HG02885 (cell line): ENCODE measurements at regions not wholly inside any gene's neighbourhood (a gene's known extent, or its start where the extent isn't known, plus 50 kb on each side); places are given as distances from the start of the nearest gene placed in this dataset.

Source experiments
- ATAC-seq: cut with Tn5 transposase; IDR thresholded peaks from one replicate; pipeline ENCODE4 v1.9.1; 2021; ENCODE audit warnings: mild to moderate bottlenecking; ENCODE audit not compliant: unreplicated experiment, poor library complexity

DNA sequence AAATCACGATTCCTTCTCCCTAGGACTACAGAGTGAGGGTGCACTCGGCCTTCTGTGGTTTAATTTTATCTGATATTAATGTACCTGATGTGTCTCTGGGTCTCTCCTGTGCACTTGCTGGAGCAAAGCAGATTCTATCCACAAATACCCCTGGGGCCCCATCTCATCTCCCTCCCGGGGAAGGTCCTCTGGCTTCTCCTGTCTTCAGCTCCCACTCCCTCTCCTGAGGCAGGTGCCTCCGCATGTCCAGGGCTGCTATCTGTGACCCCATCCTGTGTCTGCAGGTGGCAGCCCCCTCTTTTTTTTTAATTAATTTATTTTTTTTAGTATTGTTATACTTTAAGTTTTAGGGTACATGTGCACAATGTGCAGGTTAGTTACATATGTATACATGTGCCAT, 558.7 kb downstream of the BRD1 start:
- no peak for ATAC-seq

GRCh38 chr22:49267996-49268395, 559.7 kb downstream of the BRD1 start:
- ATAC-seq, result no peak

DNA sequence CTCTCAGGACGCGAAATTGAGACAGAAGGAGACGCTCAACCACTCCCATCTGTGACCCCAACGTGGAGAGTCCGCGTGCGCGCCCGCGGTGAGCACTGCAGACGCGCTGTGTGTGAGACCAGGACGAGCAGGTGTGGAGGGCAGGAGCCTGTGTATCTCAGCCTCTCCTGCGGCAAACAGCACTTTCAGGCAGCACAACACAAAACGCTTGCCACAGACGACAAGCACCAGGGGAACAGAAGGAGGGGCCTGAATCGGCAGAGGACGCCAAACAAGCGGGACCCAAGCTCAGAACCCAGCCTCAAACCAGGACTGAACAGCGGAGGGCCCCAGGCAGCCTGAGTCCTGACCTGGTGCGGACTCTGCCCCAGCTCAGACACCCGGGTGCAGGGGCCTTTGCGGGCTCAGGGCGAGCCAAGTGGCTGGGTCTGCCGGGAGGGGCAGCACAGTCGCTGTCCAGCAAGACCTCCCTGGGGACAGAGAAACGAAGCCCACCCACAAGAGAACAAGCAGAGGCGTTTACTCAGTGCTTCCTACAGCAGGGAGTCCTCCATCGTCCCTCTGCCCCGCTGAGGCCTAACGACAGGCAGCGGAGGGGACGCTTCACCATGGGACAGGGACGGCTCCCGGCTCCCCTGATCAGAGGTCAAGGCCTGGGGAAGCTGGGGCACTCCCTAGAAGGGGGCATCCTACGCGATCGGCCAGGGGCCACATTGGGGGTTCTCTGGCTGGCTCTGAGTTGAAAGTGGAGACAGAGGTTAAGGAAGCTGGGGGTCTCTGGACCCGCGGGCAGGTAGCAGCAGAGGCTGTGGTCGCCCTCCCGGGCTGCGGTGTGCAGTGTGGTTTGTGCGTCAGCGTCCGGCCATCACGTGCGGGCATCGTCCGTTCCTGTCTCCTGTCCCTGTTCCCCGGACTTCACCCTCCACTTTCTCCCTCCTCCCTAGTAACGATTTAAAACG, 560.8 kb downstream of the BRD1 start:
- no peak for ATAC-seq

DNA sequence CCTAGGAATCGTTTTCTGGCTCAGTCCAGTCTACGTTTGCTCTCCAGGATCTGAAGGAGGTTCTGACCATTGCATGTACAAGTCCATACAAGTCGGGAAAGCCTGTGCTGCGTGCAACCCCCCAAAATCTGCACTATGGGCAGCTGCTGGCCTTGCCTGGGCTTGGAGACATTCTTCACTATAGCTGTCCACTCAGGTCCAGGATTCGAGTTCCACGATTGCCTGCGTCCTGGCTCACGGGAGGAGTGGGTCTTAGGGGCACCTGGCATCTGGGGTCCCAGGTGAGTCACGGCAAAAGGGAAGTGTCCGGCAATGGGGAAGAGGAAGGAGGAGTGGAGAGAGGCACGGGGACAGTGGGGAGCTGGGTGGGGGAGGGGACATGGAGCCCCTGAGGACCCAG, 563.0 kb downstream of the BRD1 start:
- ATAC-seq, result no peak

GRCh38 chr22:49263101-49263500, 564.6 kb downstream of the BRD1 start:
- ATAC-seq, result no peak

DNA sequence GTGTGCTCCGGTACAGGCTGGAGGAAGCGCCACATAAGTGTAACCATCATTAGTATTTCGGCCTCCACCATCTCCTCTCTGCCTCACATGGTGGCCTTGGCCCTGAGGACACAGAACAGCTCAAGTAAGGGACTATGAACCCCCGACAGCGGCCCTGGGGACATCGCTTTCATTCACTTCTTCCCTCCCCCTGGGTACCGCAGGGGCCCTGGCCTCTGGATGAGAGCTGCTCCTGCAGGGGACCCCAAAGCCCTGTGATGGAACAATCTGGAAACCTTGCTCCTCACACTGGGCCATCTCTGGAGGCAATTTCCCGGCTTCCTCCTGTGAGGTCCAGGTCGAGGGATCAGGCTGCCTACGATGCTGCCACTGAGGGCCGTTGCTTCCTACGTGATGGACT, 565.5 kb downstream of the BRD1 start:
- no peak for ATAC-seq

DNA sequence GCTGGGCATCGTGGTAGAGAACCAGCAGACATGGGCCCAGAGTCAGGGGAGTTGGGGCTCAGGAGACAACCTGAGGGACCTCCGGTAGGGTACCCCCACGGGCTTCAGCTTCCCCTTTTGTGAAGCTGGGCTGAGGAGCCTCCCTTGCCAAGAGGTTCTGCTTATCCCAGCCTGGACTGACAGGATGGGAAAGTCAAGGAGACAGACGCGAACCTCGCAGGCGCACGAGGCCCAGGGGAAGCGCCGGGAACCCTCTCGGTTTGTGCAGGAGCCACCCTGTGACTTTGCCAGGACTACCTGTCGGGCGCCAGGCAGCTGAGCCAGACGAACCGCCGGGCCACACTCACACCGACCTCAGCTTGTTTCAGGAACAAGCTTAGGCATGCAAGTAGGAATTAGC, 566.1 kb downstream of the BRD1 start:
- ATAC-seq, result no peak

GRCh38 chr22:49260681-49261580, 566.7 kb downstream of the BRD1 start:
- ATAC-seq, result no peak

DNA sequence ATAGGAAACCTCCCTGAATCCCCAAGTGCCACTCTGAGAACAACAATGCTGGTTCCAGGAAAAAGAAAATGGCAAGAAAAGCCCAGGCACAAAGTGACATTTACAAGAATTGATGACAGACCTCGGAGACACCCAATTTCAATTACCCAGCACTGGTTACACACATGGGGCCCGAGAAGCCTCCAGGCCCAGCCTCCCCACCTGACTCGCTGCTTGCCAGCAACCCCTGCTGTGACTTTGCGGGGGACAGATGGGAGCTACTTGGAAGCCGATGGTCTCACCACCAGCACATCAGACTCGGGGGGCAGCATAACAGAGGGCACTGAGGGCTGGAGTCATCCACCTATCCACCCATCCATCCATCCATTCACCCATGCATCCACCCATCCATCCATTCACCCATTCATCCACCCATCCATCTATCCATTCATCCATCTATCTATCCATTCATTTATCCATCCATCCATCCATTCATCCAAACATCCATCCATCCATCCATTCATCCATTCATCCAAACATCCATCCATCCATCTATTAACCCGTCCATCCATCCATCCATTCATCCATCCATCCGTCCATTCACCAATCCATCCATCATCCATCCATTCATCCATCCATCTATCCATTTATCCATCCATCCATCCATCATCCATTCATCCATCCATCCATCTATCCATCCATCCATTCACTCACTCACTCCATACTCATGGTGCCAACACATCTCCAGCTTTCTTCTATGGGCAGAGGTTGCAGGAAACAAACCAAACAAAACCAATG, 567.6 kb downstream of the BRD1 start:
- ATAC-seq, result no peak

DNA sequence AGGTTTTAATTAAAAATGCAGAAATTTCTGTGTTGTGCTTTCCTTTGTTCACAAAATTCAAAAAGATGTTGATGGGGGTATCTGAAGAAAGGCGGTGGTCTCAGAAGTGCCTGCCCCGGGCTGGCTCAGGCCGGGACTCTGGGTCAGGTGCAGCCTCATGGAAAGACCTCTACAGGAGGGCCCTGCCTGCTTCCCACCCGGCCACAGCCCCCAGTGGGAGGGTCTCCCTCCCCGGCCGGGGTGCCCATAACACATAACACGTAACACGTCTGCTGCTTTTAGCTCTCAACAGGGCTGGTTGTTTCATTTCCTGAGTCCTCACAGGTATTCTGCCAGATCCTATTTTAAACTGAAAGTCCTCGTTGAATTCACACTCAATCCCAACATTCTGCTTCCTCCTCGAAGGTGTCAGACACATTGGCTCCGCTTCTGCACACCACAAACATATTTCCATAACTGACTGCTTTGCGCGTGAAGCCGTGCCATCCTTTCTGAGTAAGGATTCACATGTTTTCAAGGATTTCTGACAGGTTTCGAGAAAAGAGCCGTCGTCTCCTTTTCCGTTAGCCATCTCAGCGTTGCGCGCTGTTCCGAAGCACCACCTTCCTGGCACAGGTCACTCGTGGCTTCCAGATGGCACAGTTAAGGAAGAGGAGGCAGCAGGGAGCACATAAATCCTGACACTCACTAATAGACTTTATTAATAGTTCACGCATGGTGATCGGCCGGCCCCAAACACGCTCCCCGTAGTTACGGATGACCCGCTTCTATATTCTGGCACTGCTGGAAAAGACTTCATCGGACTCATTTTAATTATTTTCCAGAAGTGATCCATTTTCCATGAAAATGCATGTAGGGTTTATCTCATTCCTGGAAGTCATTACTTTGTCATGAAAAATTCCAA, 569.3 kb downstream of the BRD1 start:
- ATAC-seq, result no peak

DNA sequence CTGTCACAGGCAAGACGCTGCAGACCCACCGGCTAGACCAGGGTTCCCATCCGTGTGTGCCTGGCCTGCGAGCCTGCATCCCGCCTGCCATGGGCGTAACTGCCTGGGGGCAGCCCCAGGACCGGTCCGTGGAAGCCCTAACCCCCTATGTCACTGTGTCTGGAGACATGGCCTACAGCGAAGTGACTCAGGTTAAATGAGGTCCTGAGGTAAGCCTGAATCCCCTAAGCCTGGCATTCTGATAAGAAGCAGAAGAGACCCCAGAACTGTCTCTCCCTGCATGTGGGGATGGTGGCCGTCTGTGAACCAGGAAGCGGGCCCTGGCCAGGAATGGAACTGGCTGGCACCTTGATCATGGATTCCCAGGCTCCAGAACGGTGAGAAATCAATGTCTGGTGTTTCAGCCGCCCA, 570.1 kb downstream of the BRD1 start:
- ATAC-seq, result no peak

DNA sequence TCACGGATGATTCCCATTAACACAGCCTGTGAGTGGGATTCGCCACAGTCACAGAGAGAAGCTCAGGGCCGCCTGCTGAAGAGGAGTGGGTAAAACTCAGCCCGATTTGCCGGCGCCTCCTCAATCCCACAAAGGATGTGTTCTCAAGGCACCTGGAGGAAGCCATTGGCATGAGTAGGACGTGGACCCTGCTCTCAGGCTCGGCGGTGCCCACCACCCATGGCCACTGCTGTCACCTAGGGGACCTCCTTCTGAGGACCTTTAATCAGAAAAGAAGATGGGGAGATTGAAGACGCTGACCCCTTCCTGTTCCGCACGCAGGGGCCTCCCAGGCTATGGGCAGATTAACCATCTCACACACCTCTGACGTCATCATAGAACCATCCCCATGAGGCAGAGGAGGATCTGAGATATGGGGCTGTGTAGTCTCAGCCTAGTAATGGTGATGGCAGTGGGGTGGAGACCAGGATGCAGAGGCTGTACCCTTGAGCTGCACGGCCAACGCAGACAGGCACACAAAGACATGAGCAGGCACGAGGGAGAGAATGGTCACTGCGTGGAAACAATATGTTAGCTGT, 571.8 kb downstream of the BRD1 start:
- no peak for ATAC-seq

- no peak for ATAC-seq
These were observed 572.5 kb downstream of the BRD1 start for GRCh38 chr22:49255154-49255553.

DNA sequence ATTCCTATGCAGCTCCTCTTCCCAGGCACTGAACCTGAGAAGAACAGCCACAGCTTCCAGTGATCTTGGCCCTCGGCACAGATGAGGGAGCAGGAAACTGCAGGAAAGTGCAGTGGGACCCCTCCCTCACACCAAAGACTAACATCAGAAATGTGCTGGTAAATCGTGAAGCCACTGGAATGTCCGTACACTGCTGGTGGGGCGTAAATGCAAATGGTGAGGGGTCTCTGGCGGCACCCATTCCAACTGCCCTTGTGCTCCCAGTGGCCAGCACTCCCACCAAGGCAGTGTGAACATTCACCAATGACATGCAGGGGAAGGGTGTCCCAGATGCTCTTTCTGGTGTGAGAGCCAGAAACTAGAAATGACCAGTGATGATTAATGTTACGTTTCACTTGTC, 574.0 kb downstream of the BRD1 start:
- ATAC-seq, result no peak

DNA sequence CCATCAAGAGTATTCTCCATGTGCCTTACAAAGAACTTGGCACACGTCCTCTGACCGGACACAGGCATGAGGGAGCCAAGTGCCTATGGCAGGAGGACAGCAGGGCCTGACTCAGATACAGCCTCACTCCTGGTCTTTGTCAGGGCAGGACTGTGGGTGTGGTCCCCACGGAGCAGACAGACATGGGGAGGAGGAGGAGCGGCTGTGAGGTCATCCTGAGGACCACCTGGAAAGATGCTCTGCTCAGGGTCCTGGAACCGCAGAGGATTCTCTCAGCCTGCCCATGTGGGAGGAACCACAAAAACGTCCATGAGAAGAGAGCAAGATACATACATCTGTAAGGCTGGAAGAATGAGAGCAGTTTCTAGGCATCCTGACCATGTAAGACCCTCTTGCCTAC, 576.3 kb downstream of the BRD1 start:
- no peak for ATAC-seq

GRCh38 chr22:49247194-49247924, 580.3 kb downstream of the BRD1 start:
- no peak for ATAC-seq

DNA sequence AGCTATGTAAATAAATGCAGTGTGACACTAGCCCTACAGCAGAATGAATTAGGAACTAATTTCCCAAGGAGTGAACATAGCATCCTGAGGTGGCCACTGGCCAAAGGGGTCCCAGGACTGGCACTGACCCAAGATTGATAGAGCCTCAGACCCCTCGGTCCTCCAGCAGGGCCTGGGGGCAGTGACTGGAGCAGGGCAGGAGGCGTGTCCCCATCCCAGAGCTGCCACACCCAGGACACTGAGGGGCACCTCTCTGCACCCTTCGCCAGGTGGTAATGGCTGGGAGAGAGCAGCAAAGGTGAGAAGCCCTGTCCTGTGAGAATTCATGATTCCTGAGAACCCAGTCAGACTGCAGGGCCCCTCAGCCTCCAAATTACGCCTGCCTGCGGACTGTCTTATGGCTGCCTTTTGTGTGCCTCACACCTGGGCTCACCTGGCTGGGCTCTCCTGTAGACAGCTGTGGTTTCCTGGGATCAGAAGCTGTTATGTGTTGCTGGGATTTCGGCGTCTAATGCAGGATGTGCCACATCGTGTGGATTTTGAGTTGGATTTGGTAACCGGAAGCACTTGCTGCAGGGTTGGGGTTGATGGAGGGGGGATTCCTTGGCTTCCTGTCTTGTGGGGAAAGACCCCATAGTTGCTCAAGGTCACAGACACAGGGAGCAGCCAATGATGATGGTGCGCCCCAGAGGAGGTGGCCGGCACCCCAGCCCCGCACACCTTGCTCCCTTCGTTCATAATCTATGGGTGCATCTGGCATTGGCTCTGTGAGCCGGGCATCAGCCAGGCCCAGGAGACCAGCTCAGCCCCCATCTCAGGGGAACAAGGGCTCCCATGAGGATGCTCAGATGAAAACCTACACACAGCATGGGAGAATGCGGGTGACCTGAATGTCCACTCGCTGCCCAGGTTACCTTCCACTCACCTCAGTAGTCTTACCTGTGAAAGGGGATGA, 582.9 kb downstream of the BRD1 start:
- no peak for ATAC-seq
